ENCODE measurements at regions not wholly inside any gene's neighbourhood (a gene's known extent, or its start where the extent isn't known, plus 50 kb on each side); places are given as distances from the start of the nearest gene placed in this dataset.

DNA sequence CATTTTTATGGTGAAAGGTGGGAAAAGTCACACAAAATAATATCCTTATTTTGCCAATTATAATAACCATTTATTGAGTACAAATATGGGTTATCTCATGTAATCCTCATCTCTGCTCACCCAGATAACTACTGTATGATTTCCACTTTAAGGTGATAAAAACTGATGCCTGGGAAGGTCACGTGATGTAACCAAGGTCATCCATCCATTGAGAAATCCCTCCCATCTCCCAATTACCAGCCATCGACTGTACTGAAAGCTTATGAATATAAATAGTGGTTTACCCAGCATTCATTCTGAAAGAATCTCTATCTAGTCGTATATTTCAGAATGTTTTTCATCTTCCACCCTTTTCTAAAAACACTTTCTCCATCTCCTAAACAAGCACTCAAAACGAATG lies 55.0 kb upstream of the IFNAR2 start:
- TF ChIP-seq, protein P1, sequence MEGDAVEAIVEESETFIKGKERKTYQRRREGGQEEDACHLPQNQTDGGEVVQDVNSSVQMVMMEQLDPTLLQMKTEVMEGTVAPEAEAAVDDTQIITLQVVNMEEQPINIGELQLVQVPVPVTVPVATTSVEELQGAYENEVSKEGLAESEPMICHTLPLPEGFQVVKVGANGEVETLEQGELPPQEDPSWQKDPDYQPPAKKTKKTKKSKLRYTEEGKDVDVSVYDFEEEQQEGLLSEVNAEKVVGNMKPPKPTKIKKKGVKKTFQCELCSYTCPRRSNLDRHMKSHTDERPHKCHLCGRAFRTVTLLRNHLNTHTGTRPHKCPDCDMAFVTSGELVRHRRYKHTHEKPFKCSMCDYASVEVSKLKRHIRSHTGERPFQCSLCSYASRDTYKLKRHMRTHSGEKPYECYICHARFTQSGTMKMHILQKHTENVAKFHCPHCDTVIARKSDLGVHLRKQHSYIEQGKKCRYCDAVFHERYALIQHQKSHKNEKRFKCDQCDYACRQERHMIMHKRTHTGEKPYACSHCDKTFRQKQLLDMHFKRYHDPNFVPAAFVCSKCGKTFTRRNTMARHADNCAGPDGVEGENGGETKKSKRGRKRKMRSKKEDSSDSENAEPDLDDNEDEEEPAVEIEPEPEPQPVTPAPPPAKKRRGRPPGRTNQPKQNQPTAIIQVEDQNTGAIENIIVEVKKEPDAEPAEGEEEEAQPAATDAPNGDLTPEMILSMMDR (IDR thresholded peaks at IDR 0.05): no peak
- no peak for TF ChIP-seq ZFX (IDR thresholded peaks at IDR 0.05; ENCODE audit: borderline replicate concordance)
- no peak overlapping the region for H3K27ac ChIP-seq
